ENCODE measurements at regions not wholly inside any gene's neighbourhood (a gene's known extent, or its start where the extent isn't known, plus 50 kb on each side); places are given as distances from the start of the nearest gene placed in this dataset.

DNA sequence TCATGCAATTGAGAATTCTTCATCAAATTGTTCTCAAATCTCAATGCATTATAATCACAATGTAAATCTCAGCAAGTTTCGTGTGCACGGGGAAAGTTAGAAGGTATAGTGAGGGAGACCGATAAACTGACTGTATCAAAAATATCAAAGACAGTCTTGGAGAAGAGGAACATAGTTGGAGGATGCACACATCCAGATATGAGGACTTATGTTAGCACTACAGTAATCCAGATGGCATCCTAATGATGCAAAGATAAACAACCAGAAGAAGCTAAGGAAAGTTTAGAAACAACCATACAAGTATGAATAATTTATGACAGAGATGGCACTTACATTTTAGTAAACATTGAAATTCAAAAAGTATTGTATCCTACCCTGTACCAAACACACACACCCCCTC lies 760.1 kb downstream of the RPS29 start:
- no peak overlapping the region for H3K27ac ChIP-seq (ENCODE audit: low read depth, low read length, poor library complexity, severe bottlenecking)
- ChIA-PET CTCF (no interaction called here), POLR2A (ENCODE audit: low non-redundant PET) (no interaction called here)
- H3K36me3 ChIP-seq (ENCODE audit: insufficient read depth, low read length, poor library complexity, severe bottlenecking), result no peaks in the 10 kb centered on the region
- no peak overlapping the region for H3K4me3 ChIP-seq (ENCODE audit: low read depth, low read length, poor library complexity, severe bottlenecking)
- intact Hi-C loops (cut with micrococcal nuclease; ENCODE audit: unreplicated experiment), result no loop called here
- no TSS peak for BruUV-seq (replicated peaks)
- no peak for DNase-seq (ENCODE audit: low spot score)
- TF ChIP-seq, protein P1, sequence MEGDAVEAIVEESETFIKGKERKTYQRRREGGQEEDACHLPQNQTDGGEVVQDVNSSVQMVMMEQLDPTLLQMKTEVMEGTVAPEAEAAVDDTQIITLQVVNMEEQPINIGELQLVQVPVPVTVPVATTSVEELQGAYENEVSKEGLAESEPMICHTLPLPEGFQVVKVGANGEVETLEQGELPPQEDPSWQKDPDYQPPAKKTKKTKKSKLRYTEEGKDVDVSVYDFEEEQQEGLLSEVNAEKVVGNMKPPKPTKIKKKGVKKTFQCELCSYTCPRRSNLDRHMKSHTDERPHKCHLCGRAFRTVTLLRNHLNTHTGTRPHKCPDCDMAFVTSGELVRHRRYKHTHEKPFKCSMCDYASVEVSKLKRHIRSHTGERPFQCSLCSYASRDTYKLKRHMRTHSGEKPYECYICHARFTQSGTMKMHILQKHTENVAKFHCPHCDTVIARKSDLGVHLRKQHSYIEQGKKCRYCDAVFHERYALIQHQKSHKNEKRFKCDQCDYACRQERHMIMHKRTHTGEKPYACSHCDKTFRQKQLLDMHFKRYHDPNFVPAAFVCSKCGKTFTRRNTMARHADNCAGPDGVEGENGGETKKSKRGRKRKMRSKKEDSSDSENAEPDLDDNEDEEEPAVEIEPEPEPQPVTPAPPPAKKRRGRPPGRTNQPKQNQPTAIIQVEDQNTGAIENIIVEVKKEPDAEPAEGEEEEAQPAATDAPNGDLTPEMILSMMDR (conservative IDR thresholded peaks at IDR 0.05; ENCODE audit: low read depth, low read length), result no peak
- no peak for TF ChIP-seq EZH2 (IDR thresholded peaks at IDR 0.05; ENCODE audit: borderline replicate concordance, low read depth, low read length, poor library complexity, severe bottlenecking)
- no peaks in the 10 kb centered on the region for H3K4me1 ChIP-seq (ENCODE audit: insufficient read depth, low read length, poor library complexity, severe bottlenecking)
- no peaks in the 10 kb centered on the region for H3K27me3 ChIP-seq (replicated peaks; ENCODE audit: insufficient read depth, low read depth, low read length, poor library complexity)
- H3K9me3 ChIP-seq (ENCODE audit: low read depth, low read length, poor library complexity, severe bottlenecking), result no peaks in the 10 kb centered on the region

DNA sequence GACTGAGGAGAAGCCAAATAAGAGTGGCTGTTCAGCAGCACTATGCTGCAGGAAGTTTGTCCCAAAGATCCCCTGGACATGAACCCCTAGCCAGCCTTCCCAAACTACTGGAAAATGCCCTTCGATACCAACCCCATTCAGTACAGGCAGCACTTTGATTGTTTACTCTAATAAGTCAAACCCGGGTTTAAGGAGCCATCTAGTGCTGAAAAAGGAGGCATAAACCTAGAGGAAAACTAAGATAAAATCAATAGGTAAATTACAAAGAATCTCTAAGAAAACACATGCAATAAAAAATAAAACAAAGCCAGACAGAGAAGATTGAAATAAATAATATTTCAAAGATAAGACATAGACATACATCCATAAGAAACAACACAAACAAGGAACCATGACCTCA lies 771.6 kb downstream of the RPS29 start:
- DNase-seq (ENCODE audit: low spot score), result peak; percentile 21
- CTCF ChIA-PET, result no interaction called here

DNA sequence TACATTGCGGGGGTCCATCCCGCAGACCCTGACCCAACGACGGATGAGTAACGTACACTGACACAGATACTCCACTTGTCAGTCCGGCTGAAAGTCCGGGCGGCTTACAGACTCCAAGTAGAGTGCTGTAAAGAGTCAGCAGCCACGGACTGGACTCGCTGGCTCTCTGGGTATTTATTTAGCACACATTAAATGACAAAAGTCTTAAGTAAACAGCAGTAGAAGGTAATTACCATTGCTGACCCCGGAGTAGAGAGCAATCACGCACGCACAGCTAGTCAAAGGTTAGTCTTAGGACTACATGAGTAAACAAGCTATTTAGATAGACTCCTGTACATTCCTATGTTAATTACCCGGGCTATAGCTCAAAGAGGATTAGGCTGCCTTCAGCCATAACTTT lies 780.9 kb downstream of the RPS29 start:
- POLR2A ChIA-PET (ENCODE audit: low non-redundant PET), result no interaction called here
- no peak for DNase-seq (ENCODE audit: low spot score)
- intact Hi-C loops (cut with micrococcal nuclease; ENCODE audit: unreplicated experiment), result no loop called here
- no peaks in the 10 kb centered on the region for H3K36me3 ChIP-seq (ENCODE audit: insufficient read depth, low read length, poor library complexity, severe bottlenecking)
- no peak overlapping the region for H3K27ac ChIP-seq (ENCODE audit: low read depth, low read length, poor library complexity, severe bottlenecking)
- CTCF ChIA-PET, result no interaction called here
- no peak for TF ChIP-seq EZH2 (IDR thresholded peaks at IDR 0.05; ENCODE audit: borderline replicate concordance, low read depth, low read length, poor library complexity, severe bottlenecking)
- TF ChIP-seq, protein P1 (conservative IDR thresholded peaks at IDR 0.05; ENCODE audit: low read depth, low read length), result no peak
- H3K27me3 ChIP-seq (replicated peaks; ENCODE audit: insufficient read depth, low read depth, low read length, poor library complexity), result no peaks in the 10 kb centered on the region
- H3K9me3 ChIP-seq (ENCODE audit: low read depth, low read length, poor library complexity, severe bottlenecking), result peaks cover 5% of the 10 kb centered on the region
- H3K4me1 ChIP-seq (ENCODE audit: insufficient read depth, low read length, poor library complexity, severe bottlenecking), result no peaks in the 10 kb centered on the region
- BruUV-seq (replicated peaks), result no TSS peak
- H3K4me3 ChIP-seq (ENCODE audit: low read depth, low read length, poor library complexity, severe bottlenecking), result no peak overlapping the region

More for the DNA sequence above, 771.6 kb downstream of the RPS29 start:
- no peaks in the 10 kb centered on the region for H3K4me1 ChIP-seq (ENCODE audit: insufficient read depth, low read length, poor library complexity, severe bottlenecking)
- no peaks in the 10 kb centered on the region for H3K36me3 ChIP-seq (ENCODE audit: insufficient read depth, low read length, poor library complexity, severe bottlenecking)
- POLR2A ChIA-PET (ENCODE audit: low non-redundant PET), result no interaction called here
- BruUV-seq (replicated peaks), result no TSS peak
- TF ChIP-seq EZH2 (IDR thresholded peaks at IDR 0.05; ENCODE audit: borderline replicate concordance, low read depth, low read length, poor library complexity, severe bottlenecking), result no peak
- TF ChIP-seq, protein P1 (conservative IDR thresholded peaks at IDR 0.05; ENCODE audit: low read depth, low read length), result peak; percentile 41; the same call in 1 of the 2 replicates
- H3K4me3 ChIP-seq (ENCODE audit: low read depth, low read length, poor library complexity, severe bottlenecking), result no peak overlapping the region
- no peaks in the 10 kb centered on the region for H3K27me3 ChIP-seq (replicated peaks; ENCODE audit: insufficient read depth, low read depth, low read length, poor library complexity)
- H3K9me3 ChIP-seq (ENCODE audit: low read depth, low read length, poor library complexity, severe bottlenecking), result no peaks in the 10 kb centered on the region
- intact Hi-C loops (cut with micrococcal nuclease; ENCODE audit: unreplicated experiment), result loop anchor here (10.0 kb wide), 1 partner anchor 900 kb away; no protein-coding TSS in a partner anchor
- H3K27ac ChIP-seq (ENCODE audit: low read depth, low read length, poor library complexity, severe bottlenecking), result no peak overlapping the region
